NCI-H2107 treated with DMSO at 0.1 percent for 48 hours (cell line): ENCODE measurements at regions not wholly inside any gene's neighbourhood (a gene's known extent, or its start where the extent isn't known, plus 50 kb on each side); places are given as distances from the start of the nearest gene placed in this dataset.
"Not testable (repeated sequence)": the region's sequence is repeated elsewhere in the genome, so short reads cannot be mapped to it uniquely, and the experiment has no call there.

Experiments
- DNase-seq: peaks from one replicate; lab custom pipeline; 2025; ENCODE audit not compliant: unreplicated experiment; lab: John Stamatoyannopoulos, UW

- no peak for DNase-seq
These were observed 421.4 kb upstream of the UBE2E3 start for GRCh38 chr2:180559038-180559437.

DNA sequence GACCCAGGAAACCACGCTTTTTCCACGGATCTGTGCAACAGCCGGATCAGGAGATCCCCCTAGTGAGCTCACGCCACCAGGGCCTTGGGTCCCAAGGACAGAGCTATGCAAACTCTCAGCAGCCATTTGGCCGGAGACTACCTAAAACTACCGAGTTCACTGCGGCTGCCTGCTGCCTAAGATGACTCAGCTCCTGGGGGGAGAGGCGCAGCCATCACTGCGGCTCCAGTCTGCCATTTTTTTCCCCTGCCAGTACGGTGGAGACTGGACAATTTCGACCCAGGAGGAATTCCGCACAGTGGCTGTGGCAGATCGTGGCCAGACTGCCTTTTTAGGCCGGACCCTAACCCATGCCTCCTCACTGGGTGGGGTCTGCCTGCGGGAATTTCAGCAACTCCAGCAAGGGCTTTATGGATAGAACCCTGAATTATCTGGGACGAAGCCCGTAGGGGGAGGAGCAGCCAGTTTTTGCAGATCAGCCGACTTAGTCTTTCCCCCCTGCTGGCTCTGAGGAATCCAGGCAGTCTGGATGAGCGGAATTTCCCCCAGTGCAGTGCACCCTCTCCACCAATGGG is 424.9 kb upstream of the UBE2E3 start:
- no peak for DNase-seq

GRCh38 chr2:180554330-180554729 is 426.1 kb upstream of the UBE2E3 start:
- no peak for DNase-seq

DNA sequence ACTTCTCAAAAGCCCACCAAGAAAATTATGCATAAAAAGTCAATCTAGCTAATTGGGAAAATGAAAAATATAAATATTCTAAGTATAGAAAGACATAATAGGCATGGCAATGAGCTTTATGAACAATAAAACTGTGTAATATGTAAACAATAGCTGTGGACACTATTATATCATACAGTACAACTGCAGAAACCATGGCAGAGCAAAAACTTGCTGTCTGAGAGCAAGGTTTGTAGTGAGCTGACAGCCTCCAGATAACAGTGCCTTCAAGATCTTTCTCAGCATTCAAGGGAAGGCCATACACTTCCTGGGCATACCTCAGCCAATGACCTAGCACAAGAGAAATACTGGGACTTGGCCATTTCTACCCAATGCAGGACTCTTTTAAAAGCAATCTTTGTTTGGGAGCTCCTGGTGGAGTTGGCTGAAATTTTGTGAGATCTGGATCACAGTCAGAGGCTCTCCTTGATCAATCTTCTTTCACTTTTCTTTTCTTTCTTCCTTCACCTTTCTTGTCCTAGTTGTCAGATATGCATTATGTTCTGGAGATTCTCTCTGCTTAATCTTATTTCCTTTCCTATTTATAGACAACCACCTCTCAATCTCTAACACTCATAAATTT is 427.2 kb upstream of the UBE2E3 start:
- no peak for DNase-seq

GRCh38 chr2:180542511-180542910 is 437.9 kb upstream of the UBE2E3 start:
- no peak for DNase-seq

- DNase-seq = no peak
These were observed 439.6 kb upstream of the UBE2E3 start for GRCh38 chr2:180540761-180541160.

DNA sequence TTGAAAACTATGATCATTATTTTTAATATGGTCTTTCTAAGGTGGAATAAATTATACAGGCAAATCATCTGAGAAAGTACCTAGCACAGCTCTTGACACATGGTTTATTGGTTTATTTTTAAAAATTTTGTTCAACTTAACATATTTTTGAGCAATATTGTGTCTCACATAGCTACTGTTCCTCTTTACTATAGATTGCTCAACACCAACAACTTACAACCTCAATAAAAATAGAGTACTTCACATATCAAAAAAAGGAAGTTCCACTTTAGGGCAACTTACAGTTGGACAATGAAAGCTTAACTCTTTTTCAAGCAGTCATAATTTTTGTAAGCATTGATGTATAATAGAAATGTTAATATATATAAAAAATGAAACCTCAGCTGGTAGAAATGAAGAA is 440.9 kb upstream of the UBE2E3 start:
- no peak for DNase-seq

- DNase-seq = no peak
These were observed 445.1 kb upstream of the UBE2E3 start for GRCh38 chr2:180535289-180535688.

- DNase-seq = not testable (repeated sequence)
These were observed 448.6 kb upstream of the UBE2E3 start for GRCh38 chr2:180531787-180532186.

- no peak for DNase-seq
These were observed 455.9 kb upstream of the UBE2E3 start for GRCh38 chr2:180524499-180524898.

- no peak for DNase-seq
These were observed 456.6 kb upstream of the UBE2E3 start for GRCh38 chr2:180523621-180524340.

GRCh38 chr2:180520921-180521581 is 459.4 kb upstream of the UBE2E3 start:
- no peak for DNase-seq

DNA sequence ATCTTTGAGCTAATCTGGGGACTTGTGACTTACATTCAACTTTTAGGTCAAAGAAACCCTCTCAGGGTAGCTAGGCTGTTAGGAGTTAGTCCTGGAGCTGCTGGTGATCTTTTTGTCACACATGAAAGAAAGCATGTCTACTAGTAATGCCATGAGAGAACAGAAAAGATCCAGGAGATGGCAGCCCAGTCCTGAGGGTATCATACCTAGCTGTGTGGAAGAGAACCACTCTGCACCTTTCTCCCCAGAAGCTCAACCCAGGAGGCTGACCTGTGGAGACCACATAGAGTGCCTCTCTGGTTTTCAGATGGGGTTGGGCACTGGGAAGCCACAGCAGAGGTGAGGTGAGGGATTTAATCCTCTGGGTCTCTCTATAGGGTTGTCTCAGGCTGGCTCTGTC is 460.2 kb upstream of the UBE2E3 start:
- DNase-seq = peak; percentile 54

- no peak for DNase-seq
These were observed 461.1 kb upstream of the UBE2E3 start for GRCh38 chr2:180519276-180519675.

DNA sequence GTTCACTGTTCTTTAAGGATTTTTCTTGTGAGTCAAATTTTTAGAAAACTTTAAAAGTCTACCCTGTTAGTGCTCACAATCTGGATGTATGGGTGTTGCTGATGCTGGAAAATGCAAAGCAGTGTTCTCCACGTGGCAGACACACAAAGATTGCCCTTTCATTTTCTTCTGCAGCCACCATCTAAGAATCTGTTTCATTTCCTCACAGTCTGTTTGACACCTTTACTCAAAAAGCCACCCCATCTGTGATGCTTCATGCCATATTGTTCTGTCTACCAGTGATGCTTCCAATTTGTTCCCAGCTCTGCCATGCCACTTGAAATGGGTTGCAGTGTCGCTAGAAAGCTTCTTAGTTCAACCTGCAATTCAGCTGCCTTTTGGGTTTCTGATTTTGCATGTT is 464.2 kb upstream of the UBE2E3 start:
- no peak for DNase-seq

GRCh38 chr2:180513389-180513788 is 467.0 kb upstream of the UBE2E3 start:
- DNase-seq = no peak

DNA sequence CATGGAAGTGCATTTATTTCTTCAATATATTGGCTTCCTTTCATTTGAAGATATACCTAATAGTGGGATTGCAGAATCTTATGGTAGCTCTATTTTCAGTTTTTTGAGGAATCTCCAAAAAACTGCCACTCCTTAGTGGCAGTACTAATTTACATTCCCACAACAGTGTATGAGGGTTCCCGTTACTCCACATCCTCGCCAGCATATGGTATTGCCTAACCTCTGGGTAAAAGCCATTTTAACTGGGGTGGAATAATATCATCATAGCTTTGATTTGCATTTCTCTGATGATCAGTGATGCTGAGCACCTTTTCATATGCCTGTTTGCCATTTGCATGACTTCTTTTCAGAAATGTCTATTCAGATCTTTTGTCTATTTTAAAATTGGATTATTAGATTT is 471.9 kb upstream of the UBE2E3 start:
- no peak for DNase-seq

DNA sequence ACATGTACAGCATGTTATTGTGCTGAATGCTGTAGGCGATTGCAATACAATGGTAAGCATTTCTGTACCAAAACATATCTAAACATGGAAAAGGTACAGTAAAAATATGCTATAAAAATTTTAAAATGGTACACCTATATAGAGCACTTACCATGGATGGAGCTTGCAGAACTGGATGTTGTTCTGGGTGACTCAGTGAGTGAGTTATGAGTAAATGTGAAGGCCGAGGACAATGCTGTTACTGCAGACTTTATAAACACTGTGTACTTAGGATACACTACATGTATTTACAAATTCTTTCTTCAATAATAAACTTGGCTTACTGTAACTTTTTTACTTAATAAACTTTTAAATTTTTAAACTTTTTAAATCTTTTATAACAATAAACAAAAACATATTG is 473.4 kb upstream of the UBE2E3 start:
- DNase-seq = no peak

DNA sequence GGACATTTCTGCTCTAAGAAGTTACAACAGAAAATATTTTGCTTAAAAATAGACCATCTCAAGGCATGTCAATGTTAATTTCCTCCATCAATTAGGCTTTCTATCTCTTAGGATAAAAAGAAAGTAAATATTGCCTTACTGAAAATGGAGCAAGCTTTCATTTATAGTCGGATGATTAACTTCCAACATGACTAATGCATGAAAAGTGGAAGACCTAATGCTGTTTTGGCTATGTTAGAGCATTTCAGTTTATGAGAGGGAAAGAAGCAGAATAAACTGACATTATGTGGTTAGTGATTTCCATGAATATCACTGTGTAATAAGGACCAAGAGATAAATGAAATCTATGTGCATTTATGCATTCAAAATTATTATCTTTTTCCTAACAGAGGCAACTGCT is 475.2 kb upstream of the UBE2E3 start:
- DNase-seq = no peak

DNA sequence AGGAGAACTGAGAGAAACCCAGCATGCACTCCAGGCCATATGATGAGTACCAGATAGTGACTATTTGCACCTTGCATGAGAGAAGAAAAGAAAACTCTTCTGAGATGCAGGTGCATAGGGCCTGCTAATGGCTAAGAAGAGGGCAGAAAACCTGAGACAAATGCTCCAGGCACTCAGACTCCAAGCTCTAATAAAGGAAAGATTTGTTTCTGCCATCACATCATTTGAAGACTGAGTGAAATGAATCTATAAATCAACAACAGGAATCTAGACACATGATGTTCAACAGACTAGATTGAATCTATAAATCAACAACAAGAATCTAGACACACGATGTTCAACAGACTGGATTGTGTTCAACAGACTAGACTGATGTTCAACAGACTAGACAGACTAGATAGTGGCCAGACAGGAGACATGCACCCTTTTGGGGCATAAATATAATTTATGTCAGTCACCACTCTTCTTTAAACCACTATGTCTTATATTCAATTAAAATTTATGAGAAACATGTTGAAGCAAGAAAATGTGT is 482.7 kb upstream of the UBE2E3 start:
- no peak for DNase-seq

DNA sequence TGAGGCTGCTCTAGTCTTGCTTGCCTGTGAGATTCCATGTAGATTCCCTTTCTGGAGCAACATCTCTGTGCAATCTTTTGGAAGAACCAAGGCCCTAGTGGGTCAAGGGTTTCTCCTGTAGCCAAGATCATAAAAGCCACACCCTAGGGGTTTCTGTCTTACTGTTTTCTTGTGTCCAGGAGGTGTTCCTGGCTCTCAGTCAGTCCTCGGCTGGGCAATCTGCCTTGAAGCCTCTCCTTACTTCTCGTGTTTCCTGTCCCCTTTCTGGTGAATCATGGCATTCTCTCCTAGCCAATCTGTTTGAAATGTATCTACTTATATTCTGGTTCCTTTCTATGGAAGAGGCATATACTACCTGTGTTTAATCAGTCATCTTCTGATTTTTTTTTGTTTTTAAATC is 484.8 kb upstream of the UBE2E3 start:
- no peak for DNase-seq

- no peak for DNase-seq
These were observed 486.1 kb upstream of the UBE2E3 start for GRCh38 chr2:180494286-180494685.
